ENCODE measurements at regions not wholly inside any gene's neighbourhood (a gene's known extent, or its start where the extent isn't known, plus 50 kb on each side); places are given as distances from the start of the nearest gene placed in this dataset.

DNA sequence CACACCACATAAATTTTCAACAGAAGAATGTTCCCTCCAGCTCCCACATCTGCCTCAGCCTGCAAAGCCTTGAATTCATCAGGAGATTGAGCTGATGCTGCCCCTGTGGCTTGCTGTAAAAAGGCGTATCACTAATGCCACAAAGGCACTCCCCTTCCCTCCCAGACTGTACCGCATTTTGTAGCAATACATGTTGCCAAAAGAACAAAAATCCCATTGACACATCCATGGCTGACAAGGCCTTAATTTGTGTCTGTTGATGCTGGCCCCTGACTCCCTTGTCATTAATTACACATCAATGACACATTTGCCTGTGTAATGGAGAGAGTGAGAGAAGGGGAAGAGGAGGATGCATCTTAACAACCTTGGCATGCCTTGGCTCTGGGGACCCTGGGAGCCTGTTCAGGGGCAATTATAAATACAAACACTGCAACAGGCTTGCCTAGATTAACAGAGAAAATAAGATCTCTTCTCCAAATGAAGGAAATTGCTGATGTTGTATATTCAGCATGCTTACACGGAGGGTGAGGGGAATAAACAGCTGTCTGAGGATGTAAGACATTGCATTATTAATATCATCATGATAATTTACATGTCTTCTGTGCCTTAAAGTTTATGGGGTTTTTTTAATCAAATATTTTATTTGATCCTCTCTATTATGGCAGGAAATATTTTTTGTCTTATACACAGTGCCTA lies 264.0 kb downstream of the SUCLG1 start:
- no peak for TF ChIP-seq CTCF (IDR thresholded peaks at IDR 0.05 in 2 of 3, conservative IDR thresholded peaks at IDR 0.05 in 1 of 3; ENCODE audit: insufficient read depth in 2 of 3, low read depth in 1 of 3, low read length in 3 of 3)
- TF ChIP-seq HCFC1 (IDR thresholded peaks at IDR 0.05; ENCODE audit: low read depth, low read length), result no peak
- TF ChIP-seq, protein P1, sequence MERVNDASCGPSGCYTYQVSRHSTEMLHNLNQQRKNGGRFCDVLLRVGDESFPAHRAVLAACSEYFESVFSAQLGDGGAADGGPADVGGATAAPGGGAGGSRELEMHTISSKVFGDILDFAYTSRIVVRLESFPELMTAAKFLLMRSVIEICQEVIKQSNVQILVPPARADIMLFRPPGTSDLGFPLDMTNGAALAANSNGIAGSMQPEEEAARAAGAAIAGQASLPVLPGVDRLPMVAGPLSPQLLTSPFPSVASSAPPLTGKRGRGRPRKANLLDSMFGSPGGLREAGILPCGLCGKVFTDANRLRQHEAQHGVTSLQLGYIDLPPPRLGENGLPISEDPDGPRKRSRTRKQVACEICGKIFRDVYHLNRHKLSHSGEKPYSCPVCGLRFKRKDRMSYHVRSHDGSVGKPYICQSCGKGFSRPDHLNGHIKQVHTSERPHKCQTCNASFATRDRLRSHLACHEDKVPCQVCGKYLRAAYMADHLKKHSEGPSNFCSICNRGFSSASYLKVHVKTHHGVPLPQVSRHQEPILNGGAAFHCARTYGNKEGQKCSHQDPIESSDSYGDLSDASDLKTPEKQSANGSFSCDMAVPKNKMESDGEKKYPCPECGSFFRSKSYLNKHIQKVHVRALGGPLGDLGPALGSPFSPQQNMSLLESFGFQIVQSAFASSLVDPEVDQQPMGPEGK (CRISPR knock-in tag; IDR thresholded peaks at IDR 0.05; ENCODE audit: borderline replicate concordance), result no peak
- no peak for TF ChIP-seq KDM5B (IDR thresholded peaks at IDR 0.05; ENCODE audit: insufficient replicate concordance, low read depth, low read length)
- TF ChIP-seq MYBL2 (IDR thresholded peaks at IDR 0.05; ENCODE audit: low read depth), result no peak
- no peak for TF ChIP-seq MYBL2 (CRISPR knock-in tag; IDR thresholded peaks at IDR 0.05; ENCODE audit: borderline replicate concordance)
- no peak for TF ChIP-seq ETS1 (conservative IDR thresholded peaks at IDR 0.05; ENCODE audit: control insufficient read depth, low read depth, low read length)
- TF ChIP-seq ZNF140 (CRISPR knock-in tag; IDR thresholded peaks at IDR 0.05), result no peak
- TF ChIP-seq ZNF174 (CRISPR knock-in tag; IDR thresholded peaks at IDR 0.05), result no peak
- no peak for TF ChIP-seq ZNF274 (IDR thresholded peaks at IDR 0.05; ENCODE audit: borderline replicate concordance, low read depth, low read length)
- TF ChIP-seq, protein P2, sequence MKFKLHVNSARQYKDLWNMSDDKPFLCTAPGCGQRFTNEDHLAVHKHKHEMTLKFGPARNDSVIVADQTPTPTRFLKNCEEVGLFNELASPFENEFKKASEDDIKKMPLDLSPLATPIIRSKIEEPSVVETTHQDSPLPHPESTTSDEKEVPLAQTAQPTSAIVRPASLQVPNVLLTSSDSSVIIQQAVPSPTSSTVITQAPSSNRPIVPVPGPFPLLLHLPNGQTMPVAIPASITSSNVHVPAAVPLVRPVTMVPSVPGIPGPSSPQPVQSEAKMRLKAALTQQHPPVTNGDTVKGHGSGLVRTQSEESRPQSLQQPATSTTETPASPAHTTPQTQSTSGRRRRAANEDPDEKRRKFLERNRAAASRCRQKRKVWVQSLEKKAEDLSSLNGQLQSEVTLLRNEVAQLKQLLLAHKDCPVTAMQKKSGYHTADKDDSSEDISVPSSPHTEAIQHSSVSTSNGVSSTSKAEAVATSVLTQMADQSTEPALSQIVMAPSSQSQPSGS (CRISPR knock-in tag; IDR thresholded peaks at IDR 0.05), result no peak
- TF ChIP-seq PHF21A (IDR thresholded peaks at IDR 0.05; ENCODE audit: borderline replicate concordance, low read depth), result no peak
